Globus pallidus (tissue), 1 donor: ENCODE measurements at regions not wholly inside any gene's neighbourhood (a gene's known extent, or its start where the extent isn't known, plus 50 kb on each side); places are given as distances from the start of the nearest gene placed in this dataset.

Source experiments
- DNase-seq: peaks from one replicate; pipeline ENCODE4 v3.0.0-alpha.2; 2015; ENCODE audit warnings: low spot score

DNA sequence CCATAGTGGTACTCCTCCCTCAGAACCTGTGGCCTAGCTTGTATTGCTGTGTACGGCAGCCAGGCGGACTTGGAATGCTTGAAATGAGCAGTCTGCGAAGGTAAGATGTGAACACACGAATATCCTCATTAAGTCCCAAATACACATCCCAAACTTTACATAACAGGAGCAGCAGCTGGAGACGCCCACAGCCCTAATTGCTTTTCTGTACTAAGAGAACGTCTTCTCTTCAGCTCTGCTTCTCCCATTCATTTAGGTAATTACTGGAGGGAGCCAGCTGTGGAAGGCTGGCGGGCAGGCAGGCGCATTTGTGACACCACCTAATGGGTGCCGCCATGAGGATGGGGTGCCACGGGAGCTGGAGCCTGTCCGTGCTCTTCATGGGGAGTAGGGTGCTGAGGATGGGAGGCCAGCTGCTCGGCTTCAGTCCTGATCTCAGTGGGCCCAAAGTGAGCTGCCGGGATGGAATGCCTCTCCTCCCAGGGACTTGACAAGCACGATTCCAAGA is 66.6 kb upstream of the POU3F1 start:
- no peak for DNase-seq

DNA sequence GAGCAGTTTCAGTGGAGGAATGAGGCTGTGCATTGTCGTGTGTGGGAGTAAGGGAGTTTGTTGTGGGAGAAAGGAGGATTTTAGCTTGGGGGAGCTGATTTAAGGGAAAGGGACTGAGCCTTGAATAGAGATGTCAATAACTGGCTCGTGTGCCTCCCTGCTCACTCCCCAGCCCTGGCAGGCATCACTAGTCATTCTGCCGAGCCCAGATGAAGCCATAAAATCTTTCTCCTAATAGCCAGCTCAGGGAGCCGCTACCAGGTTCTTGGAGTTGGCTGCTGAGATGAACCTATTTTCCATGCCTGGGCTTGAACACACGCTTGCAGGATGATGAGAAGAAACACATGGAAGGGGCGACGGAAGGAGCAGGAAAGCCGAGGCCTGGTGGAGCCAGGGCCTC is 65.0 kb upstream of the POU3F1 start:
- no peak for DNase-seq

DNA sequence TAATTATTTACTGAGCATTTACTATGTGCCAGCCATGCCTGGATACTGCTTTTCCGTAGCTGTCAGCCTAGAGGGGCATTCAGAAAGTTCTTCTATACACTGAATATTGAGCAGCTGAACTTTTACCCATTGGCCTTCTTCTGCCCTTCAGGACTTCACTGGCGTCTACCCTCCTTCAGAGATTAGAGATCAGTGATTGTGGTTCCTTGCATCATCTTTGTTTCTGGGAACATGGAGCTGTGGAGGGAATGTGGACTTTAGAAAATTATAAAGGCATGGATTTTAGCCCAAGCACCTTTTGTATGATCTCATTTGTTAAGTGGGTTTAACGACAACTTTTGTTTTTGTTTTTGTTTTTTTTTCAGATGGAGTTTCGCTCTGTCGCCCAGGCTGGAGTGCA is 58.7 kb upstream of the POU3F1 start:
- DNase-seq: no peak

DNA sequence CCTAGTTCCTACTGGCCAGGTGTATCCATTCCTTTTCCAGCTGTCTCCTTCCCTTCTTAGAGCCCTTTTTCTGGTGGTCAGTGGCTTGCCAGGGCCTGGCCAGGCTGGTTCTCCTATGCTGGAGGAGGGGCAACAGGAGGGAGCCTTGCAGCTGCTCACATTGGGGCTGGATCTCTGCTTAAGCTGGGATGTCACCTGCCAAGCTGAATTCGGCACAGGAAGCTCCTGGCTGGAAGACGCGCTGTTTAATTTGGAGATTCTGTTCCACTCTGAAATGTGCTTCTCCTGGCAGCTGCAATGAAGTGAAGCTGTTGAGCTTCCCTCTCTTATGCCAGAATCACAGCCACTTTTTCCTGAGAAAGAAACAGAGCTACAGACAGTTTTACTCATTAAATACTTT is 56.0 kb upstream of the POU3F1 start:
- DNase-seq: no peak

DNA sequence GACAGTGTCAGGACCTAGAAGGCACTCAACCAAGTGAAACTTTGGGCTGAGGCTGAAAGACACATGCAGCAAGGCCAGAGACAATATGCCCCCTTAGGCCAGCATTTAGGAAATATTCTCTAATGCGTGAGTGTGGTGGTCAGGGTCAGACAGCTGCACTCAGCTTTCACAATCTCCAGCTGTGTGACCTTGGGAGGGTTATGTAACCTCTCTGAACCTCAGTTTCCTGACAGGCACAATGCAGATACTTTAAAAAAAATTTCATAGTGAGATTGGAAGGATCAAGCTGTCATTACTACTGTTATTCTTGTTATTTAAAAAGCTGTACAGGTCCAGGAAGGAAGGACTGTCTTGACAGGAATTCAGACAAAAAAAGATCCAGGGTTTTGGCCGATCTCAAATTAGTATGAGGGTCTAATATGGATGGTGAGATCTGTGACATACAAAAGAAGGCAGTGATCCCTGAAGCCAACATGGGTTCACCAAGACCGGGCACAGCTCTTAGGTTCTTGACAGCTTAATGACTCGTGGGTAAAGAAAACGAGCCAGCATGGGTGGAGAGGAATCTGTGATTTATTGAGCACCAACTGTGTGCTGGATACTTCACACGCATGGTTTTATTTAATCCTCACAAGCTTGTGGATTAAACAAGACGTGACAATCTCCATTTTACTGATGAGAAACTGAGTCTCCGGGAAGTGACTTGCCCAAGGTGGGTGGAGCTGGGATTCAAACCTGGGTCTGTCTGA is 54.6 kb upstream of the POU3F1 start:
- DNase-seq: no peak

DNA sequence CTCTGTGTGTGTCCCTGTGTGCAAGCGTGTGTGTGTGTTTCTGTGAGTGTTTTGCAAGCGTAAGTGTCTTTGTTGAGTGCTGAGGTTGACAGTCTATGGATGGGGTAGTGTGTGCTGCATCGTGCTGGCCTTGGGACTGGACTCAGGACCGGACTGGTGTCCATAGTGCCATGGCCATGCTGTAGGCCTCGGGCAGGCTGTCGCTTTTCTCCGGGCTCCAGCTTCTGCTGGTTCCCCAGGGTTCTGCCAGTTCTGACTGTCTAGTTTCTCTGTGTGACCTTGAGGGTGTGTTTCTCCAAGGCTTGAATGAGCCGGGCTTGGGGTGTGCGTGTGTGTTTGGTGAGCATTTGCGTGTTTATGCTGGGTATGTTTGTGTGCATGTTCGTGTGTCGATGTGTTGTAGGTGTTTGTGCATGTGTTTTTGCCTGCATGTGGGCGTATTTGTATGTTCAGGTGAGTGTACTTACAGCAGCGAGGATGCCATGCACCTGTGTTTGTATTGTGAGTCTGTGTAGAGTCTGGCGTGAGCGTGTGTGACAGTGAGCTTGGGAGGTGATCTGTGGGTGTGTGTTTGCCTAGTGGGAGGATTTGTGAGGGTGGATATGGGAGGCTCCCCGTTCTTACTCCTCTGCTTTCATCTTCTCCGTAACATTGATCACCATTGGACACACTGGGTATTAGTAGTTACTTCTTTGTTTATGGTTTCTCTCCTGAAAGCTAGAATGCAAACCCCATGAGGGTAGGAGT is 51.7 kb upstream of the POU3F1 start:
- no peak for DNase-seq

DNA sequence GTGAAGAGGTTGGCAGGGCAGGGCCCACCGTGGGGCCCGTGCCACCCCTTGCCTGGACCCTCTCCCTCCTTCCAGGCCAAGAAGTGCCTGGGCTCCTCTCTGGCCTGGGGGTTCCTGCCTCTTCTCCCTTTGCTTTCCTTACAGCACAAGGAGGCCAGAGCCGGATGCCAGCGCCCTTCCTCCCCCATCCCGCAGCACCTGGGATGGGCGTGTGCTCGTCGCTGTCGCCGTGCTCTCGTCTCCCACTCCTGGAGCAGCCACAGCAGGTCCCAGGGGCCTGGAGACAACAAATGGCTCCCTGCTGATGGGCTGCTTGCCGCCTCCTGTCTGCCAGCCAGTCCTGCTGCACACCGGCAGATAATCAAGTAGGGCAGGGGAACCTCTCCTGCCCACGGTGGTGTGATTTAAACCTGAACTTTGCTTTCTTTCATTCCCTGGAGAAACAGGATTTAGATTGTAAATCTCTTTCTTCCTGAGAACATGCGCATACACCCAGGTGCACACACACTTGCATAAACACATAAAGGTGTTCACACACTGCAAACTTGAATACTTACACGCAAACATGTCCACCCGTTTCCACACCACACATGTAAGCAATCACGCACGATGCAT is 50.8 kb upstream of the POU3F1 start:
- no peak for DNase-seq
